Osteocyte (in vitro differentiated cells): ENCODE measurements at regions not wholly inside any gene's neighbourhood (a gene's known extent, or its start where the extent isn't known, plus 50 kb on each side); places are given as distances from the start of the nearest gene placed in this dataset.
A peak's percentile ranks its signal among the peaks of the same experiment; 100 is the strongest.

ENCODE experiments used
- DNase-seq: peaks from one replicate; pipeline ENCODE4 v3.0.0; 2021; ENCODE audit warnings: mixed read lengths; ENCODE audit not compliant: unreplicated experiment; ENCODE audit errors: extremely low spot score
- H3K27ac Mint-ChIP-seq: one replicate; pipeline ENCODE4 v1.8.0; 2021; ENCODE audit warnings: mild to moderate bottlenecking, mixed read lengths; ENCODE audit not compliant: unreplicated experiment
- H3K27me3 Mint-ChIP-seq: one replicate; pipeline ENCODE4 v1.8.0; 2021; ENCODE audit warnings: mixed read lengths; ENCODE audit not compliant: unreplicated experiment
- H3K36me3 Mint-ChIP-seq: one replicate; pipeline ENCODE4 v1.8.0; 2021; ENCODE audit warnings: mixed read lengths; ENCODE audit not compliant: unreplicated experiment
- H3K4me1 Mint-ChIP-seq: one replicate; pipeline ENCODE4 v1.8.0; 2021; ENCODE audit warnings: mixed read lengths; ENCODE audit not compliant: unreplicated experiment
- H3K4me3 Mint-ChIP-seq: one replicate; pipeline ENCODE4 v1.8.0; 2021; ENCODE audit warnings: mild to moderate bottlenecking, moderate library complexity, mixed read lengths; ENCODE audit not compliant: unreplicated experiment
- H3K9me3 Mint-ChIP-seq: one replicate; pipeline ENCODE4 v1.8.0; 2021; ENCODE audit warnings: mixed read lengths; ENCODE audit not compliant: unreplicated experiment
- CTCF ChIP-seq: fragments of 200-600 bp; sonication (generic); IDR thresholded peaks from 2 replicates; pipeline ENCODE4 v1.5.0; 2021; ENCODE audit warnings: antibody characterized with exemption, mild to moderate bottlenecking, moderate library complexity

DNA sequence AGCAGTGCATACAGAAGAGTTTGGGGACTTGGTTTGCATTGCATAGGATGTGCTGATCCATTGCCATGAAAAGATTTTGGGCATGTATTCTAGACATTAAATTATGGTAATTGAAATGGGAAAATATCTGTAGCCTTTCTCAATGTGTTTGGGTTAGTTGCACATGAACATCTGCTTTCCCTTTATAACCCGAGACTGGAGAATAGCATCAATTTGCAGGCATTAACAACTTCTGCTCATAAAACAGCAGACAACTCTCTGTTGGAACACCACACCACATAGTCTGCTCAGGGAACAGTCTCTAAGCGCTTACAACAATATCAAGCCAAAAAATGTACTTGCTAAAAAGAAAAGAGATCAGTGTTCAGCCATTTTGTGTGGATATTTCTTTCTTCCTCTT lies 1391.1 kb upstream of the LRRTM3 start:
- Mint-ChIP-seq H3K4me3 (no peak overlapping the region), H3K36me3 (no peaks in the 10 kb centered on the region), H3K27me3 (peaks cover 6% of the 10 kb centered on the region), H3K9me3 (peaks cover 4% of the 10 kb centered on the region), H3K27ac (no peak overlapping the region), H3K4me1 (no peaks in the 10 kb centered on the region)
- TF ChIP-seq CTCF, result no peak
- DNase-seq, result no peak

- TF ChIP-seq CTCF, result no peak
- Mint-ChIP-seq H3K27ac (no peak overlapping the region), H3K36me3 (no peaks in the 10 kb centered on the region), H3K4me1 (peaks cover 20% of the 10 kb centered on the region), H3K4me3 (no peak overlapping the region), H3K27me3 (peaks cover 15% of the 10 kb centered on the region), H3K9me3 (no peaks in the 10 kb centered on the region)
- no peak for DNase-seq
Measured at GRCh38 chr10:65544756-65545155, 1381.1 kb upstream of the LRRTM3 start.

- peaks cover 28% of the 10 kb centered on the region for H3K4me1 Mint-ChIP-seq
- H3K4me3 Mint-ChIP-seq, result no peak overlapping the region
- peaks cover 5% of the 10 kb centered on the region for H3K27me3 Mint-ChIP-seq
- no peak for TF ChIP-seq CTCF
- no peaks in the 10 kb centered on the region for H3K9me3 Mint-ChIP-seq
- H3K36me3 Mint-ChIP-seq, result peaks cover 2% of the 10 kb centered on the region
- DNase-seq, result no peak
- peak overlapping the region; percentile 27 for H3K27ac Mint-ChIP-seq
Measured at GRCh38 chr10:65548001-65548400, 1377.8 kb upstream of the LRRTM3 start.

GRCh38 chr10:65550761-65551160 lies 1375.1 kb upstream of the LRRTM3 start:
- H3K27ac Mint-ChIP-seq, result no peak overlapping the region
- H3K27me3 Mint-ChIP-seq, result no peaks in the 10 kb centered on the region
- H3K4me3 Mint-ChIP-seq, result no peak overlapping the region
- no peaks in the 10 kb centered on the region for H3K9me3 Mint-ChIP-seq
- peaks cover 2% of the 10 kb centered on the region for H3K36me3 Mint-ChIP-seq
- peaks cover 28% of the 10 kb centered on the region for H3K4me1 Mint-ChIP-seq
- no peak for TF ChIP-seq CTCF
- DNase-seq, result no peak

- peak; percentile 12 for TF ChIP-seq CTCF
Measured at GRCh38 chr10:65555192-65555591, 1370.6 kb upstream of the LRRTM3 start.

More at GRCh38 chr10:65555192-65555591, 1370.6 kb upstream of the LRRTM3 start:
- Mint-ChIP-seq H3K36me3 (no peaks in the 10 kb centered on the region), H3K4me1 (peaks cover 9% of the 10 kb centered on the region), H3K27ac (no peak overlapping the region), H3K9me3 (no peaks in the 10 kb centered on the region), H3K27me3 (no peaks in the 10 kb centered on the region), H3K4me3 (no peak overlapping the region)
- DNase-seq, result no peak
